Inflammatory macrophage treated with lipopolysaccharide for 1 hour (primary cell): ENCODE measurements at regions not wholly inside any gene's neighbourhood (a gene's known extent, or its start where the extent isn't known, plus 50 kb on each side); places are given as distances from the start of the nearest gene placed in this dataset.
A peak's percentile ranks its signal among the peaks of the same experiment; 100 is the strongest.
"Not testable (repeated sequence)": the region's sequence is repeated elsewhere in the genome, so short reads cannot be mapped to it uniquely, and the experiment has no call there.

Experiments used
- DNase-seq, 2 donors: peaks; one replicate each; pipeline ENCODE4 v3.0.0-alpha.2; 2020 to 2022

DNA sequence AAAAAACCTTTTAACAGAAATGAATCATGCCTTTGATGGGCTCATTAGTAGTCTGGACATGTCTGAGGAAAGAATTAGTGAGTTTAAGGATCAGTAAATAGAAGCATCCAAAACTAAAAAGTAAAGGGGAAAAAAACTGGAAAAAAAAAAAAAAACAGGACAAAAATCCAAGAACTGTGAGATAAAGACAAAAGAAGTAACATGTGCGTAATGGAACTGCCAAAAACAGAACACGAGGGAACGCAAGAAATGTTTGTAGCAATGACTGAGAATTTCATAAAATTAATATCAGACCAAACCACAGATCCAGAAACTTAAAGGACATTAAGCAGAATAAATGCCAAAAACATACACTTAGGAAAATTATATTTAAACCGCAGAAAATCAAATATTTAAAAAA, 77.4 kb downstream of the MS4A13 start:
- no peak for DNase-seq

DNA sequence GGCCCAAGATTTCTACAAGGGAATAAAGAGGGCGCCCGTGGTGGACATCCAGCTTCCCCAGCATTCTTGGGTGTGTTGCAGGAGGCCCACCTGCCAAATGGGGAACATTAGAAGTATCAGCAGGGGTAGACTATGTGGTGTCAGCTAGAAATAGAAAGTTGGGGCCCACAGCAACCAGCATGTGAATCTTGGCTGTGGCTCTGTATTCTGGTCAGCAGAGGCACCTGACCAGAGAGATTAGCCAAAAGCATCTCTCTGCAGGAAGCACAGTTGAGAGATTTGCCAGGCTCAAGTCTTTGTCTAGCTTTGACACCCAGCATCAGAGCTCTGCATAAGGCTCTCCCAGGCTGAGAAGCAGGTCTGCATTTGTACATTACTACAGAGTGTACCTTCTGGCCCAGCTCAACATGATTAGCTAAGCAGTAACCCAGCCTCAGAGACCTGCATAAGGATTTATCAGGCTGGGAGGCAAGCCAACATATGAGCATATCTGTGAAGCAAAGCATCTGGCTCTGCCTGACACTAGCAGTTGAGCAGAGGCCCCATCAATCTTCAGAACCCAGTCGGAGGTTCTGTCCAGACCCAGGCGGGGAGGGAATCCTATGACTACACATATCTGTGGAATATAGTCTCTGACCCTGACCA, 79.9 kb downstream of the MS4A13 start:
- no peak for DNase-seq

DNA sequence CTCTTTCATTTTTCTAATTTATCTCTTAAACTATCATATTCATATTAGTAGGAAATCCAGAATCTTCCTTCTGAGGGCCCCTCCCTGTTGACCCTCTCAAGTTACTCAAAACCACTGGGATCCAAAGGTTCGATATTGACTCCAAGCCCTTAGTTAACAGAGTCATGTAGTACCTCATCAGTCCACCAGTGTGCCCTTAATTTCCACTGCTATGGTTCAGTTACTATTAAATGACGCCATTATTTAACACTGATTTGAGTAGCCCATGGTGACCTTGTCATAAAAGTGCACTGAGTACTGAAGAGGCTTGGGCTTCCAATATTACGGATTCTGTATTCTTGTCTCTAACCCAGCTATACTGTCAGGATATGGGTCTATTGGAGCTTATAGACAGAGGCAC, 91.9 kb upstream of the MS4A8 start:
- no peak for DNase-seq

DNA sequence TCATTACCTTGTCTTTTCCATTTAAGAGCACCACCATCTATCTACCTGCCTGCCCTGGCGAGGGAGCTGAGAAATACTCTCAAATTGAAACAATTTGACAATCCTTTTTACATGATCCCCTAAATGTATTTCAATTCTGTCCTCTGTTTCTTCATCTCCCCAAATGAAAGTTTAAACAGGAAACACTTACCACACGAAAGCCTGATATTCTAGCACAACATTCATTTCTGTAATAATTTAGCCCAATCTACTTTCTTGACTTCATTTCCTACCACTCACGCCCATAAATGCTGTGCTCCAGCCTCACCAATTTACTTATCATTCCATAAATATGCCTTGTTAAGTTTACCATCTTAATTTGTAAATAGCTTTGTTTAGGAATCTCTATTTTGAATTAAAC, 89.8 kb upstream of the MS4A8 start:
- DNase-seq, result no peak

DNA sequence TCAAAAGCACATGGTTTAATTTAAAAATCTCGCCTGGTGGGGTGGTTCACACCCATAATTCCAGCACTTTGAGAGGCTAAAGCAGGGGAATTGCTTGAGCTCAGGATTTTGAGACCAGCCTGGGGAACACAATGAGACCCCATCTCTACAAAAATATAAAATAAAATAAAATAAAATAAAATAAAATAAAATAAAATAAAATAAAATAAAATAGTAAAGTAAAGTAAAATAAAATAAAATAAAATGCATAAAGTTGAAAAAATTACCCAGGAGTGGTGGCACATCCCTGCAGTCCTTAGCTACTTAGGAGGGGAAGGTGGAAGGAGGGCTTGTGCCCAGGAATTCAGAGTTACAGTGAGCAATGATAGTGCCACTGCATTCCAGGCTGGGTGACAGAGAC, 88.7 kb upstream of the MS4A8 start:
- no peak for DNase-seq

DNA sequence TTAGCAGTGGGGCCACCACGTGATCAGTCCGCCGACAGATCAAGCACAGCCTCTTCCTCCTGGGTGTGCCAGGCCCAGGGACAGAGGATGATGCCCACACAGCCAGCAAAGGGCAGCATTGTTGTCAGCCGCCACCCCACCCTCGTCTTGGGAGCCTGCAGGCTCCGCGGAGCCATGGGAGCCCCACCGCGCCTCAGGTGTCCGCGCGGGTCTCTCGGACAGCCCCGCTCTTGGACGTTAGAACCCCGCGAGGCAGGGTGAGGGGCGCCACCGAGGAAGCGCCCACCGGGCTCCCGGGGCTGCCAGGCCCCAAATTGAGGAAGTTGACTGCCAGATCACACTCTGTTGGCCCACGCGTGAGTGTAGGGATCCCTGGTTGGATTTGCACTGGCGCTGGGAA, 83.9 kb upstream of the MS4A8 start:
- DNase-seq, result no peak

DNA sequence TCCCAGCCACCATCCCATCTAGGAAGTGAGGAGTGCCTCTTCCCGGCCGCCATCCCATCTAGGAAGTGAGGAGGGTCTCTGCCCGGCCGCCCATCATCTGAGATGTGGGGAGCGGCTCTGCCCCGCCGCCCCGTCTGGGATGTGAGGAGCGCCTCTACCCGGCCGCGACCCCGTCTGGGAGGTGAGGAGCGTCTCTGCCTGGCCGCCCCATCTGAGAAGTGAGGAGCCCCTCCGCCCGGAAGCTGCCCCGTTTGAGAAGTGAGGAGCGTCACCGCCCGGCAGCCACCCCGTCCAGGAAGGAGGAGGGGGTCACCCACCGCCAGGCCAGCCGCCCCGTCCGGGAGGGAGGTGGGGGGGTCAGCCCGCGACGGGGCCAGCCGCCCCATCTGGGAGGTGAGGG, 77.5 kb upstream of the MS4A8 start:
- DNase-seq, result not testable (repeated sequence)

DNA sequence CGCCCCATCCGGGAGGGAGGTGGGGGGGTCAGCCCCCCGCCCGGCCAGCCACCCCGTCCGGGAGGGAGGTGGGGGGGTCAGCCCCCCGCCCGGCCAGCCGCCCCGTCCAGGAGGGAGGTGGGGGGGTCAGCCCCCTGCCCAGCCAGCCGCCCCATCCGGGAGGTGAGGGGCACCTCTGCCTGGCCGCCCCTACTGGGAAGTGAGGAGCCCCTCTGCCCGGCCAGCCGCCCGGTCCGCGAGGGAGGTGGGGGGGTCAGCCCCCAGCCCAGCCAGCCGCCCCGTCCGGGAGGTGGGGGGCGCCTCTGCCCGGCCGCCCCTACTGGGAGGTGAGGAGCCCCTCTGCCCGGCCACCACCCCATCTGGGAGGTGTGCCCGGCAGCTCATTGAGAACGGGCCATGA, 76.6 kb upstream of the MS4A8 start:
- not testable (repeated sequence) for DNase-seq

DNA sequence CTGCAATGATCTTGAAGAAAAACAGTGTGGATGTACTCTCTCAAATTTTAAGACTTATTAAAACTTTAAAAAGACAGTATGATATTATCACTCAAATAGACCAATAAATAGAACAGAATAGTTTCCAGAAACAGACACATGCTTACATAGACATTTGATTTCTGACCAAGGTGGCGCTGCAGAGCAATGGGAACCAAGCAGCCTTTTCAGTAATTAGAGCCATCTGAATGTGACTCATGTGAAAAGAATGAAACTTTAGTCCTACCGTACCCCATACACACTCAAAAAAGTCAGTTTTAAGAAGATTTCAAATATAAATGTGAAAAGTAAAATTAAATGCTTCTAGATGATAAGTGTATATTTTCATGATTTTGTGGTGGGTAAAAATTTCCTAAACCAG, 74.2 kb upstream of the MS4A8 start:
- DNase-seq, result peak in 1 of 2 donors; percentile 20

DNA sequence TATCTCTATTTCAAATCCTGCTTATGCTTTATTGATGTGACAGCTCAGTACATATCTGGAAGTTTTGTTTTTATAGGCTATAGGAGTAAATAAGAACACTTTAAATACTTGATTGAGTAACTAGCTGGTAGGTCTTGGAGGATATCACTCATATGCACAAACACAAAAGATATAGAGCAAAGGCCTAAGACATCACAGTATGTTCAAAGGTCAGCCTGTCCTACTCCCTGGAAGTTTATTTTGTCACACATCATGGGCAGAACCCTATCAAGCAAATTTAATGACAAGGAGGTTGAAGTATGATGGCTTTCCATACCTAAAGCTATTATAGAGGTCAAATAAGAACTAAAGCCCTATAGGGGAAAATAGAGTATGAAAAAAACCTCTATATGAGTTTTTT, 70.0 kb upstream of the MS4A8 start:
- DNase-seq, result no peak

DNA sequence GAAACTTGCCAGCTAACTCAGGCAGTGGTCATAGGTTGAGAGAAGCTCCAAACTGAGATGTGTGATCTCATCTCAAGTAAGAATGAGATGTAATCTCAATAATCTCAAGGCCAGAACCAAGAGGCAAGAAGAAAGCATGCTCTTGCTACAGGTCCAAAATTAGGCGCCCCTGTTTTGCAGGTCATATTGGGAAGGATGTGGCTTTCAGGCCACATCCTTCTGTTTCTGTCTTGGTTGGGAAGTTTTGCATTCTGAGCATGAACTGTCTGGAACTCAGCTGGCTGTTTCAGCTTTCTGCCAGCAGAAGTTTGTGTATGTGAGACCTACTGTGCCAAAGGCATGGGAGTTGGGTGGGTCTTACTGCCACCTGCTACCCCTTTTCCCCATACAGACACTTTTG, 67.5 kb upstream of the MS4A8 start:
- no peak for DNase-seq

DNA sequence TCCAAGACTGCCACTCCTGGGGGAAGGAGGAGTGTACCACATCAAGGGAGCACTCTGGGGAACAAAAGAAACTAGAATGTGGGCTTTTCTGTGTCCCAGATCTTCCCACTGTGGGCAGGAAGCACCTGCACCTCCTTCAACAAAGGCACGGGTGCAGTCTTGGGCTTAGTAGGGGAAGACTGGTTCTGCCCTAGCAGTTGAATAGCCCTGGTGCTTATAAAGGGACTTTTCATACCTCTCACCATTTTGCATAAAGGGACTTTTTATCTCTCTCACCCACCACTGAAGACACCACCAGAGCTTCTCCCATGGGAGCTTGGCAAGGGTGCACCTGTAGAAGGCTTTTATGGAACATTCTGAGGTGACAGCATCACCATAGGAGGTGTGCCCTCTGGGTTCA, 65.8 kb upstream of the MS4A8 start:
- DNase-seq, result no peak

DNA sequence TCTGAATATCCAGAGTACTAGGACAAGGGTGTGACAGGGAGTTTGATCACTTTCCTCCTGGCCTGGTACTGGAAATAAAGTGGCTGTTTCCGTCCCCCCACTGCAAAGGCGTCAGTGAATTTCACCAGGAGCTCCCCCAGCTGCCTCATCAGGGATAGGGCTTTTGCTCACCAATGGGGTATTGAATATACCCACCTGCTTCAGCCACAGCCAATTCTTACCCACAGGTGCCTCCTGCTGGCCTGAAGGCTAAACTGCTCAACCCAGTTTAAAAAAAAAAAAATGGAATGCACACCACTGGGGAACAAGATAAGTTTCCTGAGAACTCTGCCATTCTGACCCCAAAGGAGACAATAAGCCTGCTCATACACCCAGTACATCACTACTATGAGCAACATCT, 65.3 kb upstream of the MS4A8 start:
- peak in 1 of 2 donors; percentile 15 for DNase-seq

DNA sequence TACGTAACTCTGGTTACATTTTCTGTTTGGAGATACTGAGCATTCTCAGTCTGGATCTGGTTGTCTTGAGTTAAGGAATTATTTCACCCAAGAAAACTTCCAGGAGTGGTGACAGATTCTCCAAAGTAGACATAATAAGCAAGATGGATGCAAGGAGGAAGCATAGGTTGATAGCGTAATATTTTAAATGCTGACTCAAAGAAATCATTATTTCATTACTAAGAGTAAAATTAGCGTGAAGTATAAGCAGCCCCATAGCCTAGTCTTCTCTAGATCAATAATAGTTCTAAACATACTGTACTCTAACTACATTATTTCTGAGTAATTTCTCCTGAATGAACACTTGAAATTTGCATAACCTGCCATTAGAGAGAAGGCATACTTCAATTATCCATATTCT, 57.5 kb upstream of the MS4A8 start:
- DNase-seq, result no peak

DNA sequence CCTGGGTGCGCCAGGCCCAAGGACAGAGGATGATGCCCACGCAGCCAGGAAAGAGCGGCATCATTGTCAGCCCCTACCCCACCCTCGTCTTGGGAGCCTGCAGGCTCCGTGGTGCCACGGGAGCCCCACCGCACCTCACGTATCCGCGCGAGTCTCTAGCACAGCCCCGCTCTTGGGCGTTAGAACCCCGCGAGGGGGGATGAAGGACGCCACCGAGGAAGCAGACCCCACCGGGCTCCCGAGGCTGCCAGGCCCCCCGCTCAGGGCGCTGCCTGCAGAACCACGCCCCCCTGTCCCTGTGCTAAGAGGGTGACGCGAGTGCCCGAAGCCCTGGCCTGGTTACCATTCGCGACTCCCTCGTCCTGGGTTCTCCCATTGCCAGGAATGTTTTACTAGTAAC, 52.3 kb upstream of the MS4A8 start:
- no peak for DNase-seq
